Breast epithelium (tissue), 4 donors: ENCODE measurements at regions not wholly inside any gene's neighbourhood (a gene's known extent, or its start where the extent isn't known, plus 50 kb on each side); places are given as distances from the start of the nearest gene placed in this dataset.

Source experiments
- DNase-seq, 2 donors: peaks; one replicate each; pipeline ENCODE4 v3.0.0-alpha.2; 2019; ENCODE audit warnings: low spot score in 2 of 2
- H3K27ac ChIP-seq, 2 donors: fragments of 200-600 bp; sonication (generic) in 1 of 2; one replicate each; pipeline ENCODE4 v1.5.1; 2016 to 2019; ENCODE audit warnings: mild to moderate bottlenecking in 1 of 2
- H3K27me3 ChIP-seq, 2 donors: fragments of 200-600 bp; sonication (generic) in 1 of 2; one replicate each; pipeline versions ENCODE4 v1.5.1 to v1.6.0; 2017 to 2019; ENCODE audit warnings: control low read depth in 1 of 2, mild to moderate bottlenecking in 1 of 2
- H3K36me3 ChIP-seq: fragments of 200-600 bp; one replicate; pipeline ENCODE4 v1.5.1; 2019
- H3K4me1 ChIP-seq, 2 donors: fragments of 200-600 bp; sonication (generic); one replicate each; pipeline ENCODE4 v1.5.1; 2016 to 2019; ENCODE audit warnings: control low read depth in 1 of 2
- H3K4me3 ChIP-seq, 3 donors: fragments of 200-600 bp; sonication (generic); 1 replicate in 2 of 3; 2 replicates in 1 of 3; pipeline ENCODE4 v1.5.1; 2016 to 2019; ENCODE audit warnings: mild to moderate bottlenecking in 3 of 3, moderate library complexity in 2 of 3
- H3K9me3 ChIP-seq, 2 donors: fragments of 200-600 bp; sonication (generic) in 1 of 2; one replicate each; pipeline ENCODE4 v1.5.1; 2016 to 2019; ENCODE audit warnings: control low read depth in 1 of 2
- CTCF ChIP-seq, 3 donors: fragments of 450-650 bp; IDR thresholded peaks; one replicate each; pipeline ENCODE4 v1.5.1; 2016 to 2017; ENCODE audit warnings: antibody characterized with exemption in 3 of 3, mild to moderate bottlenecking in 3 of 3, moderate library complexity in 3 of 3
- POLR2A ChIP-seq: fragments of 450-650 bp; IDR thresholded peaks from one replicate; pipeline ENCODE4 v1.6.1; 2016; ENCODE audit warnings: antibody characterized with exemption, mild to moderate bottlenecking, moderate library complexity
- POLR2AphosphoS5 ChIP-seq, 3 donors: sonication (generic); formaldehyde crosslinking; IDR thresholded peaks; one replicate each; pipeline ENCODE4 v1.6.1; 2017; ENCODE audit warnings: antibody characterized with exemption in 3 of 3
- intact Hi-C: fragments of 100-400 bp; cut with DNase I; formaldehyde crosslinking; loops from one replicate; pipeline ENCODE4 v1.15.1; 2023; ENCODE audit warnings: low total_unique reads

- intact Hi-C loops: no loop called here
- no peak for TF ChIP-seq CTCF (IDR thresholded peaks at IDR 0.05)
- no peak for TF ChIP-seq POLR2AphosphoS5 (IDR thresholded peaks at IDR 0.05)
- TF ChIP-seq POLR2A: no peak
- H3K36me3 ChIP-seq: no peaks in the 10 kb centered on the region
- no peak overlapping the region for H3K4me3 ChIP-seq
- no peaks in the 10 kb centered on the region for H3K4me1 ChIP-seq
- no peak for DNase-seq
- H3K27ac ChIP-seq: no peak overlapping the region
- H3K9me3 ChIP-seq: peaks cover 0 to 8% of the 10 kb centered on the region in 2 donors
- no peaks in the 10 kb centered on the region for H3K27me3 ChIP-seq
These were observed 128.9 kb upstream of the OTOS start for GRCh38 chr2:240269380-240269779.

DNA sequence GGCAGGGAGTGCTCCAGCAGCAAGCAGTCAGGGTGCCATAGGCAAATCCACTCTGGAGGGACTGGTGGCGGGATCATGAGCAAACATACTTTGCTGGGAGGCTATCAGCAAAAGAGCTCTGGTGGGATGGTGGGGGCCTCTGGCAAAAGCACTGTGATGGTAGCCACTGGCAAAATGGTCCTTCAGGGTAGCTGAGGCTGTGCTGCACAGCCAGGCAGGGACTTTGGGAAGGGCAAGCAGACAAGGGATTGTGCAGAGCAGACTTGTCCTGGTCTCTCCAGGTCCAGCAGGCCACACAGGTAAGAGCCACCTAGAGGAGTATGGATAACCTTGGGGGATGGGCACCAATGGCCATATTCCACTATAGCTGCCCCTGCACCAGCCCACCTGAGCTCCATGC, 129.4 kb upstream of the OTOS start:
- intact Hi-C loops: no loop called here
- no peak overlapping the region for H3K27ac ChIP-seq
- no peaks in the 10 kb centered on the region for H3K4me1 ChIP-seq

GRCh38 chr2:240271716-240272341, 131.4 kb upstream of the OTOS start:
- Histone ChIP-seq H3K9me3 (peaks cover 0 to 8% of the 10 kb centered on the region in 2 donors), H3K4me3 (no peak overlapping the region), H3K36me3 (no peaks in the 10 kb centered on the region), H3K27me3 (no peaks in the 10 kb centered on the region), H3K4me1 (no peaks in the 10 kb centered on the region), H3K27ac (no peak overlapping the region)
- intact Hi-C loops: no loop called here
- no peak for DNase-seq
- no peak for TF ChIP-seq POLR2AphosphoS5 (IDR thresholded peaks at IDR 0.05)
- TF ChIP-seq POLR2A: no peak
- TF ChIP-seq CTCF (IDR thresholded peaks at IDR 0.05): no peak

More for the DNA sequence above, 129.4 kb upstream of the OTOS start:
- Histone ChIP-seq H3K36me3 (no peaks in the 10 kb centered on the region), H3K27me3 (no peaks in the 10 kb centered on the region), H3K4me3 (no peak overlapping the region), H3K9me3 (peaks cover 0 to 8% of the 10 kb centered on the region in 2 donors)
- TF ChIP-seq CTCF (IDR thresholded peaks at IDR 0.05) (no peak), POLR2AphosphoS5 (IDR thresholded peaks at IDR 0.05) (no peak), POLR2A (no peak)
- no peak for DNase-seq

- H3K4me1 ChIP-seq: no peaks in the 10 kb centered on the region
- intact Hi-C loops: no loop called here
- H3K9me3 ChIP-seq: peaks cover 0 to 8% of the 10 kb centered on the region in 2 donors
- H3K27me3 ChIP-seq: no peaks in the 10 kb centered on the region
- no peak overlapping the region for H3K27ac ChIP-seq
- TF ChIP-seq POLR2AphosphoS5 (IDR thresholded peaks at IDR 0.05) (no peak), CTCF (IDR thresholded peaks at IDR 0.05) (no peak), POLR2A (no peak)
- no peak for DNase-seq
- H3K36me3 ChIP-seq: no peaks in the 10 kb centered on the region
- H3K4me3 ChIP-seq: no peak overlapping the region
These were observed 134.9 kb upstream of the OTOS start for GRCh38 chr2:240275386-240275785.

GRCh38 chr2:240277073-240277806, 136.8 kb upstream of the OTOS start:
- intact Hi-C loops: no loop called here
- Histone ChIP-seq H3K9me3 (peaks cover 0 to 2% of the 10 kb centered on the region in 2 donors), H3K27me3 (no peaks in the 10 kb centered on the region), H3K27ac (no peak overlapping the region), H3K36me3 (no peaks in the 10 kb centered on the region), H3K4me1 (no peaks in the 10 kb centered on the region), H3K4me3 (no peak overlapping the region)
- TF ChIP-seq POLR2A: no peak
- no peak for TF ChIP-seq POLR2AphosphoS5 (IDR thresholded peaks at IDR 0.05)
- no peak for TF ChIP-seq CTCF (IDR thresholded peaks at IDR 0.05)
- DNase-seq: no peak
